Esophagus squamous epithelium (tissue), 5 donors: ENCODE measurements at regions not wholly inside any gene's neighbourhood (a gene's known extent, or its start where the extent isn't known, plus 50 kb on each side); places are given as distances from the start of the nearest gene placed in this dataset.
"Not testable (repeated sequence)": the region's sequence is repeated elsewhere in the genome, so short reads cannot be mapped to it uniquely, and the experiment has no call there.

Experiments
- DNase-seq: peaks from one replicate; lab custom pipeline; 2025; lab: John Stamatoyannopoulos, UW
- H3K27ac ChIP-seq, 4 donors: fragments of 200-600 bp; sonication (generic); one replicate each; pipeline ENCODE4 v1.5.1; 2016 to 2019; ENCODE audit warnings: mild to moderate bottlenecking in 1 of 4
- H3K27me3 ChIP-seq, 4 donors: fragments of 200-600 bp; sonication (generic); 1 replicate in 3 of 4; 2 replicates in 1 of 4; pipeline versions ENCODE4 v1.5.1 to v1.6.0; 2017 to 2021; ENCODE audit warnings: antibody characterized with exemption in 1 of 4
- H3K36me3 ChIP-seq, 3 donors: fragments of 200-600 bp; sonication (generic); one replicate each; pipeline ENCODE4 v1.5.1; 2016 to 2019
- H3K4me1 ChIP-seq, 3 donors: fragments of 200-600 bp; sonication (generic); one replicate each; pipeline ENCODE4 v1.5.1; 2017 to 2019
- H3K4me3 ChIP-seq, 4 donors: fragments of 200-600 bp; sonication (generic); 1 replicate in 3 of 4; 2 replicates in 1 of 4; pipeline ENCODE4 v1.5.1; 2016 to 2019; ENCODE audit warnings: mild to moderate bottlenecking in 2 of 4, moderate library complexity in 1 of 4
- H3K9me3 ChIP-seq, 3 donors: fragments of 200-600 bp; sonication (generic); one replicate each; pipeline ENCODE4 v1.5.1; 2016 to 2019
- CTCF ChIP-seq, 6 experiments: fragments of 450-650 bp in 4 of 6; fragments of 200-600 bp in 2 of 6; sonication (generic) in 2 of 6; IDR thresholded peaks; one replicate each; pipeline ENCODE4 v1.5.1; 2016 to 2019; ENCODE audit warnings: antibody characterized with exemption in 6 of 6, mild to moderate bottlenecking in 4 of 6, moderate library complexity in 4 of 6
- POLR2A ChIP-seq, 4 donors: fragments of 450-650 bp; IDR thresholded peaks; one replicate each; pipeline ENCODE4 v1.6.1; 2017; ENCODE audit warnings: antibody characterized with exemption in 4 of 4, mild to moderate bottlenecking in 4 of 4, moderate library complexity in 3 of 4
- WGBS, 2 donors: methylation state at CpG; one replicate each; pipeline ENCODE4 v1.1.5; 2018; 5-methylcytosine and 5-hydroxymethylcytosine counted together
- intact Hi-C: fragments of 100-400 bp; cut with DNase I; formaldehyde crosslinking; loops from one replicate; pipeline ENCODE4 v1.15.0; 2022
- donor health status: DM: yes; HTN: yes; CAD: no.

- peaks cover 0 to 15% (median 0%) of the 10 kb centered on the region in 3 donors for H3K9me3 ChIP-seq
- DNase-seq: no peak
- no peaks in the 10 kb centered on the region for H3K27me3 ChIP-seq
- no peaks in the 10 kb centered on the region for H3K4me1 ChIP-seq
- H3K27ac ChIP-seq: no peak overlapping the region
- H3K36me3 ChIP-seq: no peaks in the 10 kb centered on the region
- TF ChIP-seq CTCF (IDR thresholded peaks at IDR 0.05) (no peak), POLR2A (IDR thresholded peaks at IDR 0.05) (no peak)
- H3K4me3 ChIP-seq: no peak overlapping the region
- intact Hi-C loops: no loop called here
Observed at GRCh38 chr3:759106-759505, 333.7 kb upstream of the CNTN6 start.

- H3K4me1 ChIP-seq, intact Hi-C loops, DNase-seq, H3K4me3 ChIP-seq, H3K27me3 ChIP-seq, H3K27ac ChIP-seq, H3K9me3 ChIP-seq, H3K36me3 ChIP-seq: not testable (repeated sequence)
- WGBS, 2 donors: 68 to 100% methylated on average over 1 to 3 of the region's 3 CpGs
Observed at GRCh38 chr3:773433-773832, 319.4 kb upstream of the CNTN6 start.

- no peaks in the 10 kb centered on the region for H3K36me3 ChIP-seq
- no peak for DNase-seq
- no peaks in the 10 kb centered on the region for H3K27me3 ChIP-seq
- H3K9me3 ChIP-seq: peaks cover 0 to 4% (median 0%) of the 10 kb centered on the region in 3 donors
- TF ChIP-seq POLR2A (IDR thresholded peaks at IDR 0.05) (no peak), CTCF (IDR thresholded peaks at IDR 0.05) (no peak)
- 75 to 92% methylated on average over 6 of the region's 6 CpGs for WGBS, 2 donors
- H3K4me3 ChIP-seq: no peak overlapping the region
- no peaks in the 10 kb centered on the region for H3K4me1 ChIP-seq
- H3K27ac ChIP-seq: no peak overlapping the region
- intact Hi-C loops: no loop called here
Observed at GRCh38 chr3:775178-775880, 317.5 kb upstream of the CNTN6 start.

GRCh38 chr3:780505-780904, 312.3 kb upstream of the CNTN6 start:
- TF ChIP-seq CTCF (IDR thresholded peaks at IDR 0.05) (no peak), POLR2A (IDR thresholded peaks at IDR 0.05) (no peak)
- no peaks in the 10 kb centered on the region for H3K4me1 ChIP-seq
- H3K4me3 ChIP-seq: no peak overlapping the region
- no peaks in the 10 kb centered on the region for H3K9me3 ChIP-seq
- intact Hi-C loops: no loop called here
- H3K27me3 ChIP-seq: no peaks in the 10 kb centered on the region
- 54 to 79% methylated on average over 3 of the region's 3 CpGs for WGBS, 2 donors
- no peak overlapping the region for H3K27ac ChIP-seq
- DNase-seq: no peak
- no peaks in the 10 kb centered on the region for H3K36me3 ChIP-seq

GRCh38 chr3:791442-791841, 301.4 kb upstream of the CNTN6 start:
- Histone ChIP-seq H3K36me3 (no peaks in the 10 kb centered on the region), H3K4me3 (no peak overlapping the region), H3K9me3 (peaks cover 0 to 10% (median 0%) of the 10 kb centered on the region in 3 donors), H3K27me3 (no peaks in the 10 kb centered on the region), H3K27ac (no peak overlapping the region), H3K4me1 (no peaks in the 10 kb centered on the region)
- no peak for DNase-seq
- 70 to 83% methylated on average over 3 to 5 of the region's 5 CpGs for WGBS, 2 donors
- intact Hi-C loops: no loop called here
- TF ChIP-seq POLR2A (IDR thresholded peaks at IDR 0.05) (no peak), CTCF (IDR thresholded peaks at IDR 0.05) (no peak)

GRCh38 chr3:792630-793029, 300.2 kb upstream of the CNTN6 start:
- H3K4me1 ChIP-seq: no peaks in the 10 kb centered on the region
- intact Hi-C loops: no loop called here
- no peaks in the 10 kb centered on the region for H3K36me3 ChIP-seq
- peaks cover 0 to 10% (median 0%) of the 10 kb centered on the region in 3 donors for H3K9me3 ChIP-seq
- 77 to 94% methylated on average over 6 to 7 of the region's 8 CpGs for WGBS, 2 donors
- no peak overlapping the region for H3K4me3 ChIP-seq
- TF ChIP-seq POLR2A (IDR thresholded peaks at IDR 0.05): no peak
- no peak for TF ChIP-seq CTCF (IDR thresholded peaks at IDR 0.05)
- H3K27ac ChIP-seq: no peak overlapping the region
- no peak for DNase-seq
- no peaks in the 10 kb centered on the region for H3K27me3 ChIP-seq
